Esophagus muscularis mucosa (tissue), 3 donors: ENCODE measurements at regions not wholly inside any gene's neighbourhood (a gene's known extent, or its start where the extent isn't known, plus 50 kb on each side); places are given as distances from the start of the nearest gene placed in this dataset.

ENCODE experiments used
- POLR2AphosphoS5 ChIP-seq, 2 donors: sonication (generic); formaldehyde crosslinking; IDR thresholded peaks; one replicate each; pipeline ENCODE4 v1.6.1; 2017; ENCODE audit warnings: antibody characterized with exemption in 2 of 2
- TF ChIP-seq, protein P1 (sequence below), 3 experiments: fragments of 200-600 bp in 2 of 3; fragments of 450-650 bp in 1 of 3; sonication (generic) in 2 of 3; IDR thresholded peaks; one replicate each; pipeline ENCODE4 v1.5.1; 2017 to 2019; ENCODE audit warnings: antibody characterized with exemption in 3 of 3, mild to moderate bottlenecking in 2 of 3, moderate library complexity in 1 of 3

DNA sequence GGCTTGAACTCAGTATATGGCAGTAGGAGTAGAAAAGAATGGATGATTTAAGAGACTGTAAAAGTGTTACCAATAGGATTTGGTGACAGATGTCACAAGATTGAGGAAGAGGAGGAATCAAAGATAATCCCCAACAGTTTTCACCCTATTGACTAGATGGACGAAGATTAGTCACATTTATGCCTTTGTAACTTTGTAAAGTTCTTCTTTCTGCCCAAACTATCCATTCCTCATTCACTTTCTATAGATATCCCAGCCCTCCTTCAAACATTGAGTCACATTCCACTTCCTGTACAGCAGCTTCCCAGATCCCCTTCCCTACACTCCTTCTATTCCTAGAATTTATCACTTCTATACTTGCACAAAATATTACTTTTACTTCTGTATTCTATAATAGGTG, 207.9 kb downstream of the BTG1 start:
- TF ChIP-seq, protein P1, sequence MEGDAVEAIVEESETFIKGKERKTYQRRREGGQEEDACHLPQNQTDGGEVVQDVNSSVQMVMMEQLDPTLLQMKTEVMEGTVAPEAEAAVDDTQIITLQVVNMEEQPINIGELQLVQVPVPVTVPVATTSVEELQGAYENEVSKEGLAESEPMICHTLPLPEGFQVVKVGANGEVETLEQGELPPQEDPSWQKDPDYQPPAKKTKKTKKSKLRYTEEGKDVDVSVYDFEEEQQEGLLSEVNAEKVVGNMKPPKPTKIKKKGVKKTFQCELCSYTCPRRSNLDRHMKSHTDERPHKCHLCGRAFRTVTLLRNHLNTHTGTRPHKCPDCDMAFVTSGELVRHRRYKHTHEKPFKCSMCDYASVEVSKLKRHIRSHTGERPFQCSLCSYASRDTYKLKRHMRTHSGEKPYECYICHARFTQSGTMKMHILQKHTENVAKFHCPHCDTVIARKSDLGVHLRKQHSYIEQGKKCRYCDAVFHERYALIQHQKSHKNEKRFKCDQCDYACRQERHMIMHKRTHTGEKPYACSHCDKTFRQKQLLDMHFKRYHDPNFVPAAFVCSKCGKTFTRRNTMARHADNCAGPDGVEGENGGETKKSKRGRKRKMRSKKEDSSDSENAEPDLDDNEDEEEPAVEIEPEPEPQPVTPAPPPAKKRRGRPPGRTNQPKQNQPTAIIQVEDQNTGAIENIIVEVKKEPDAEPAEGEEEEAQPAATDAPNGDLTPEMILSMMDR (IDR thresholded peaks at IDR 0.05): no peak
- no peak for TF ChIP-seq POLR2AphosphoS5 (IDR thresholded peaks at IDR 0.05)
